WTC11 (cell line): ENCODE measurements at regions not wholly inside any gene's neighbourhood (a gene's known extent, or its start where the extent isn't known, plus 50 kb on each side); places are given as distances from the start of the nearest gene placed in this dataset.

Experiments used
- ATAC-seq: fragments of 200-7000 bp; cut with Tn5 transposase; 2 replicates; pipeline ENCODE4 v1.10.0; 2021; ENCODE audit warnings: mild to moderate bottlenecking, moderate library complexity
- CTCF ChIA-PET: fragments of 300-600 bp; sonication (Branson Sonifier 250); formaldehyde crosslinking; loops from one replicate; lab custom pipeline; 2021; ENCODE audit warnings: antibody characterized with exemption; lab: Charles Lee
- POLR2A ChIA-PET: fragments of 350-600 bp; sonication (Branson Sonifier 250); formaldehyde crosslinking; loops from one replicate; lab custom pipeline; 2021; ENCODE audit warnings: antibody characterized with exemption; lab: Charles Lee
- DNase-seq: peaks from one replicate; pipeline ENCODE4 v3.0.0; 2021; ENCODE audit warnings: low spot score
- H3K27ac Mint-ChIP-seq: 2 replicates; pipeline ENCODE4 v1.8.0; 2021; ENCODE audit warnings: mixed read lengths
- H3K27me3 Mint-ChIP-seq: 2 replicates; pipeline ENCODE4 v1.8.0; 2021; ENCODE audit warnings: low read depth, mild to moderate bottlenecking, moderate library complexity, mixed read lengths
- H3K36me3 Mint-ChIP-seq: 2 replicates; pipeline ENCODE4 v1.8.0; 2021; ENCODE audit warnings: mixed read lengths
- H3K4me1 Mint-ChIP-seq: 2 replicates; pipeline ENCODE4 v1.8.0; 2022; ENCODE audit warnings: mixed read lengths
- H3K4me3 Mint-ChIP-seq: 2 replicates; pipeline ENCODE4 v1.8.0; 2021; ENCODE audit warnings: mild to moderate bottlenecking, moderate library complexity, mixed read lengths
- H3K9me3 Mint-ChIP-seq: 2 replicates; pipeline ENCODE4 v1.8.0; 2021; ENCODE audit warnings: mixed read lengths
- ATF6 ChIP-seq: sonication (generic); formaldehyde crosslinking; IDR thresholded peaks from 2 replicates; pipeline ENCODE4 v1.8.1; 2023; ENCODE audit warnings: mild to moderate bottlenecking, missing genetic modification reagents
- CBFB ChIP-seq: sonication (generic); formaldehyde crosslinking; IDR thresholded peaks from 2 replicates; pipeline ENCODE4 v1.8.1; 2022; ENCODE audit warnings: mild to moderate bottlenecking, low read depth, missing genetic modification reagents
- ELF4 ChIP-seq: sonication (generic); formaldehyde crosslinking; IDR thresholded peaks from 2 replicates; pipeline ENCODE4 v1.8.1; 2022; ENCODE audit warnings: low read depth, mild to moderate bottlenecking, moderate library complexity, missing genetic modification reagents
- ERG ChIP-seq: fragments of 250-450 bp; sonication (Bioruptor Pico); IDR thresholded peaks from 2 replicates; pipeline ENCODE4 v1.8.0; 2021; ENCODE audit warnings: mild to moderate bottlenecking
- GRHL2 ChIP-seq: fragments of 250-450 bp; sonication (Bioruptor Pico); IDR thresholded peaks from 2 replicates; pipeline ENCODE4 v1.8.0; 2022; ENCODE audit warnings: mild to moderate bottlenecking, moderate library complexity; ENCODE audit not compliant: insufficient replicate concordance, severe bottlenecking
- JUN ChIP-seq: sonication (generic); formaldehyde crosslinking; IDR thresholded peaks from 2 replicates; pipeline ENCODE4 v1.8.0; 2023; ENCODE audit warnings: mild to moderate bottlenecking, missing genetic modification reagents
- KAT7 ChIP-seq: sonication (generic); formaldehyde crosslinking; IDR thresholded peaks from 2 replicates; pipeline ENCODE4 v1.8.1; 2023; ENCODE audit warnings: missing genetic modification reagents, mild to moderate bottlenecking, borderline replicate concordance
- MYBL2 ChIP-seq: sonication (generic); formaldehyde crosslinking; IDR thresholded peaks from 2 replicates; pipeline ENCODE4 v1.8.1; 2023; ENCODE audit warnings: mild to moderate bottlenecking, moderate library complexity, missing genetic modification reagents
- NFATC4 ChIP-seq: fragments of 250-450 bp; sonication (Bioruptor Pico); IDR thresholded peaks from 2 replicates; pipeline ENCODE4 v1.9.0; 2021; ENCODE audit warnings: mild to moderate bottlenecking
- TCF7 ChIP-seq: sonication (generic); formaldehyde crosslinking; IDR thresholded peaks from 2 replicates; pipeline ENCODE4 v1.8.0; 2022; ENCODE audit warnings: mild to moderate bottlenecking, low read depth, missing genetic modification reagents, moderate library complexity
- TEAD4 ChIP-seq: sonication (generic); formaldehyde crosslinking; IDR thresholded peaks from 2 replicates; pipeline ENCODE4 v1.8.0; 2022; ENCODE audit warnings: mild to moderate bottlenecking, missing genetic modification reagents
- USF1 ChIP-seq: sonication (generic); formaldehyde crosslinking; IDR thresholded peaks from 2 replicates; pipeline ENCODE4 v1.8.0; 2022; ENCODE audit warnings: mild to moderate bottlenecking, missing genetic modification reagents
- USF2 ChIP-seq: sonication (generic); formaldehyde crosslinking; IDR thresholded peaks from 2 replicates; pipeline ENCODE4 v1.8.1; 2023; ENCODE audit warnings: mild to moderate bottlenecking, missing genetic modification reagents, moderate library complexity
- ZNF232 ChIP-seq: sonication (generic); formaldehyde crosslinking; IDR thresholded peaks from 2 replicates; pipeline ENCODE4 v1.8.0; 2022; ENCODE audit warnings: mild to moderate bottlenecking, missing genetic modification reagents
- ZNF263 ChIP-seq: sonication (generic); formaldehyde crosslinking; IDR thresholded peaks from 2 replicates; pipeline ENCODE4 v1.8.1; 2022; ENCODE audit warnings: low read depth, mild to moderate bottlenecking, moderate library complexity, missing genetic modification reagents
- ZNF317 ChIP-seq: sonication (generic); formaldehyde crosslinking; IDR thresholded peaks from 2 replicates; pipeline ENCODE4 v1.8.1; 2023; ENCODE audit warnings: low read depth, mild to moderate bottlenecking, moderate library complexity, missing genetic modification reagents, borderline replicate concordance
- ZNF532 ChIP-seq: fragments of 250-450 bp; sonication (Bioruptor Pico); IDR thresholded peaks from 2 replicates; pipeline ENCODE4 v1.9.0; 2021; ENCODE audit warnings: mild to moderate bottlenecking, borderline replicate concordance

- no peak for TF ChIP-seq ELF4 (CRISPR knock-in tag)
- no peak for TF ChIP-seq TCF7 (CRISPR knock-in tag)
- no peak for TF ChIP-seq NFATC4 (CRISPR knock-in tag)
- no peak for TF ChIP-seq USF1 (CRISPR knock-in tag)
- no peak for TF ChIP-seq JUN (CRISPR knock-in tag)
- no peak for TF ChIP-seq MYBL2 (CRISPR knock-in tag)
- TF ChIP-seq ZNF263 (CRISPR knock-in tag) = no peak
- TF ChIP-seq ZNF317 (CRISPR knock-in tag) = no peak
- no peak for TF ChIP-seq TEAD4 (CRISPR knock-in tag)
- TF ChIP-seq KAT7 (CRISPR knock-in tag) = no peak
Observed at GRCh38 chr6:67646550-67646949, 988.5 kb upstream of the ADGRB3 start (continued).

GRCh38 chr6:67643281-67643680 is 991.8 kb upstream of the ADGRB3 start:
- ATAC-seq = no peak
- no peaks in the 10 kb centered on the region for H3K27me3 Mint-ChIP-seq
- no peaks in the 10 kb centered on the region for H3K36me3 Mint-ChIP-seq
- H3K4me1 Mint-ChIP-seq = no peaks in the 10 kb centered on the region
- TF ChIP-seq ATF6 (CRISPR knock-in tag) (no peak), GRHL2 (CRISPR knock-in tag) (no peak), CBFB (no peak), ERG (CRISPR knock-in tag) (no peak), USF2 (CRISPR knock-in tag) (no peak), ZNF532 (CRISPR knock-in tag) (no peak), ZNF232 (CRISPR knock-in tag) (no peak)
- no peak overlapping the region for H3K27ac Mint-ChIP-seq
- H3K9me3 Mint-ChIP-seq = no peaks in the 10 kb centered on the region
- H3K4me3 Mint-ChIP-seq = no peak overlapping the region
- POLR2A ChIA-PET = no interaction called here
- no peak for DNase-seq
- CTCF ChIA-PET = no interaction called here
